HG02623 (cell line): ENCODE measurements at regions not wholly inside any gene's neighbourhood (a gene's known extent, or its start where the extent isn't known, plus 50 kb on each side); places are given as distances from the start of the nearest gene placed in this dataset.
"Not testable (repeated sequence)": the region's sequence is repeated elsewhere in the genome, so short reads cannot be mapped to it uniquely, and the experiment has no call there.

Experiments
- ATAC-seq: cut with Tn5 transposase; IDR thresholded peaks from one replicate; pipeline ENCODE4 v1.9.1; 2021; ENCODE audit warnings: moderate library complexity; ENCODE audit not compliant: unreplicated experiment

DNA sequence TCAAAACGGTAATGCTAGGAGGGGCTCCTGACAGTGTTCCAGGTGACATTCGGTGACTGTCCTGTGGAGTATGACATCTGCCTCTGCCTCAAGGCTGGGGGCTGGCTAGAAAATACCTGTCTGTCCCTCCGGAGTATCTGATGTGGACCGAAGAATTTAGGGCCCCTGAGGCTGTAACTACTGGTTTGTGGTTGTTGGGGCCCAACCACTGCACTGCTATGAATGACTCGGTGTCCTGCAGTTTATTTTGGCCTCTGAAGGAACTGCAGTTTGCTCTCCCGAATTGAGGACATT, 198.9 kb upstream of the CAND1 start:
- no peak for ATAC-seq

DNA sequence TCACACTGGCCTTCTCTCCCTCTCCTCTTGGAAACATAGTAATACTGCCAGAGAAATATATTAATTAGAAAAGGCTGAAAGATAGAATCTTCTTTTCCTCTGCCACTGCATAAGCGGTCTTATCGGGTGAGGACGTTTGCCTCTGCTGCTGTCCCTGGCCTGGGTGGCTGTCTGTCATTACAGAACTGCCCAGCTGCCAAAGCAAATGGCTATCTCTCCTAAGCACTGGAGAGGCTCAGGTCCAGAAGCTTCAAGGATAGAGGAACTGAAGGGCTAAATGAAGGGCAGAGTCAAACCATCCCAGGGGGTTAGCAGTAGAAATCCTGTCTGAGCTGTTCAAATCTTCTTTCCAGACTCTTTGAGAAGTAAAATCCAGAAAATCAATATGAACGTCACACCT, 198.6 kb upstream of the CAND1 start:
- ATAC-seq = no peak

- not testable (repeated sequence) for ATAC-seq
Observed at GRCh38 chr12:67072281-67072680, 196.9 kb upstream of the CAND1 start.

- ATAC-seq = no peak
Observed at GRCh38 chr12:67073336-67073735, 195.8 kb upstream of the CAND1 start.

DNA sequence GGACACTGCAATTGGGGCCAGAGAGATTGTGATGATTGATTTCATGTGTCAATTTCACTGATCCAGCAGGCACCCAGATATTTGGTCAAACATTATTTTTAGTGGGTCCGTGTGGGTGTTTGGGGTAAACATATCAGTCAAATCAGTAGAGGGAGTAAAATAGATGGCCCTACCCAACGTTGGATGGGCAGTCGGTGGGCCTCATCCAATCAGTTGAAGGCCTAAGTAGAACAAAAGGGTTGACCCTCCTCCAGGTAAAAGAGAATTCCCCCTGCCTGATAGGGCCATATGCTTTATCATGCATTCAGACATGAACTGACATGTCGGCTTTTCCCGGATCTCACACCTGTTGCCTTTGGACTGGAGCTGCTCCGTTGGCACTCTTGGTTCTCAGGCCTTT, 195.1 kb upstream of the CAND1 start:
- no peak for ATAC-seq

GRCh38 chr12:67077617-67078016, 191.5 kb upstream of the CAND1 start:
- ATAC-seq = no peak

DNA sequence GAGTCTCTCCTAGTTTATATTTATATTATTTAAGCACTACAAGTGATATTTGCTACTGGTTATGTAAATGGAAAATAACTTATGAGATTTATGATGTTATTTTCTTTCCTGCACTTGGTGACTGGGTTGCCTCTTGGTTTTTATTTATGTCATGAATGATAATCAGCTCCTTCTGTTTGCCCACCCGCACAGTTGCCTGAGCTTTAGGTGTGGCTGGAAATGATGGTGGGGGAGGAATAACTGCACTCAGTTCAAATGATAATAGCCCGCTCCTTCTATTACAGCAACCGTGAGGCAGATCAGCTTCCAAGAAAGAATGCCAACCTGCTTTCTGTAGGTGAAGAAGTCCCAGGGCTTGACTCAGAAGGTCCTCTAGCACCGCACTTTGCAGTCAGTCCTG, 190.2 kb upstream of the CAND1 start:
- ATAC-seq = no peak

- no peak for ATAC-seq
Observed at GRCh38 chr12:67080637-67081036, 188.5 kb upstream of the CAND1 start.

DNA sequence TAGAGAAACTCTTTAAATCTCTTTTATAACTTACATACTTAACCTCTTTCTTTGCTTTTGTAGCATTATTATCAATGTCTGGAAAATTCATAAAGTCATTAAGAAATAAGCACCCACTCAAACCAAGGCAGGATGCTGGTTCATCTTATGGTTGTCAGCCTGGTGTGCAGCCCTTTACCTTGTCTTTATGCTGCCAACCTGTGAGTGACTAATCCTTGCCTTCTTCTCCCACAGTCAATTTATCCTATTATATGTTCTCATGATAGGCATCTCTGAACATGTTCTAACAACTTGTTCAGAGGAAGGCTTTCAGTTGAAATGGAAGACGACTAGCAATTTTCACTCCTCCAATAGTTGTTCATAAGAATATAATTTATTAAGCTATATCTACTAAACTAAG, 186.9 kb upstream of the CAND1 start:
- no peak for ATAC-seq

DNA sequence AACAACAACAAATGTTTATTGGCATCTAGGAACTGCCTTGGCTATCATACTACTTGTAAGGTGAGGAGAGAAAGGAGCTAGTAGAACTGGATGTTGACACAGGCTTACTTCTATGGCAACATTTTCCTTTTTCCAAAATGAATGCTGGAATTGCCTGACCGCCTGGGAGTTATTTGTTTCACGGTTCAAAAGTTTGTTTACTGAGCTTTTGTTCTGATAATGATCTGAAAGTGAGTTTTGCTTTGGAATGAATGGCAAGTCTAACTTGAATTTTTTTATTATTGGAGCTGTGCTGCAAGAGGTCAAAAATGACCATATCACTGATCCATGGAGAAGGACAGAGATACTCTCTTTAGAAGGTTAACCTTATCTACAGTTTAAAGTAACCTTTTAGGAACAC, 183.5 kb upstream of the CAND1 start:
- ATAC-seq = no peak

- ATAC-seq = no peak
Observed at GRCh38 chr12:67086116-67086515, 183.0 kb upstream of the CAND1 start.

DNA sequence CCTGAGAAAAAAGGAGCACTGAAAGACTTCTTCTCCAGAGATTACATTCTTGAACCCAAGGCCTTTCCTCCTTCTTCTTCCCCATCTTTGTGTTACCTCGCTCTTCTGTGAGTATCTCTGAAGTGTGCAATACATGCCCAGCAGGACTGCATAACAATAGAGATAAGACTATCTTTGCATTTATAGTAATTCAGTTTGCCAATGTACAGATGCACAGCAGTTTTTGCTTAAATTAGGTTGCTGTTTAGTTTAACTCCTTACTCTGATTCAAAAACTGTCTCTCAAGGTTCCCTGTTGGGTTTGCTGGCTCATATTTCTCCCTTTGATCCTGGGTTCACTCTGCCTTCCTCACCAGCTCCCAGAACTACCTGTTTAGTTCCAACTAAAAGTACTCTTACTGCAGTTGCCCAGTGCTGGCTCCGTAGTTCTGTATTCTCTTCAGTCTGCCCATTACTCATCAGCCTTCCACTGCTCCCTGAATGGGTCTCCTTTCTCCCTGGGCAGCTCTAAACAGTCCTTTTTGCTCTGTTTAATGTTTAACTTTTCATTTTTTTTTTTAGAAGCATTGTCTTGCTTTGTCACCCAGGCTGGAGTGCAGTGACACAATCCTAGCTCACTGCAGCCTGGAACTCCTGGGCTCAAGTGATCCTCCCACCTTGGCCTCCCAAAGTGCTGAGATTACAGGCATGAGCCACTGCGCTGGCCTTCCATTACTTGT, 180.6 kb upstream of the CAND1 start:
- ATAC-seq = no peak

DNA sequence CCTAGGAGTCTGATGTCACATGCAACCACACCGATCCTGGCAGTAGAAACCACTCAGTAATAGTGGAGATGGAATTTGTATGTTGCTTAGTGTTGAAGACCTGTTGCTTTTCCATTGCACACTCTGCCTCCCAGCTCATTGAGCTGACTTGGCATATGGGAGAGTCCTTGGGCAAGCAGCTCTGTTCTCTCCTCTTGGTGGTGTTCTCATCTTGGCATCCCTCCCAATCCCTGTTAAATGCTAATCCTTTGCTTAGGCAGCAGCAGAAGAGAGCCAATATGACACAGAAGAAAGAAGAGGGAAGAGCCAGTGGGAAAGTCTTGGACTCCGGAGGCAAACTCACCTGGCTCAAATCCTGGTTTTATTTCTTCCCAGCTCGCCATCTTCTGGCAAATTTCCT, 178.0 kb upstream of the CAND1 start:
- no peak for ATAC-seq

DNA sequence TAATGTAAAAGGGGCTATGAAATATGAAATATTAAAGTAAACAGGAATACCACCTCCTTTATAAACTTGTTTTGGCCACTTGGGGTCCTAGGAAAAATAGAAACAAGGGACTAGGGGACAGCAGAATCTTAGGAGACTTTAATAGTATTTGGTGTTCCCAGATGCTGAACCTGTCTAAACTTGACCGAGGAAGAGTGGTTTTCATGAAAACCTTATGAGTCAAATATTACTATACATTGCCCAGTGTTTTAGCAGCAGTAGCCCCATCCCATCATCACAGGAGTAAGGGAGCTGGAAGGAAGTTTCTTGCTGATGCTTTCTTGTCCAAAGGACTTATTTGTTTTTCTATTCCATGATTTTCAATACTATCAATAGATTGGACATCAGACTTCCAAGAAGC, 177.5 kb upstream of the CAND1 start:
- ATAC-seq = no peak

DNA sequence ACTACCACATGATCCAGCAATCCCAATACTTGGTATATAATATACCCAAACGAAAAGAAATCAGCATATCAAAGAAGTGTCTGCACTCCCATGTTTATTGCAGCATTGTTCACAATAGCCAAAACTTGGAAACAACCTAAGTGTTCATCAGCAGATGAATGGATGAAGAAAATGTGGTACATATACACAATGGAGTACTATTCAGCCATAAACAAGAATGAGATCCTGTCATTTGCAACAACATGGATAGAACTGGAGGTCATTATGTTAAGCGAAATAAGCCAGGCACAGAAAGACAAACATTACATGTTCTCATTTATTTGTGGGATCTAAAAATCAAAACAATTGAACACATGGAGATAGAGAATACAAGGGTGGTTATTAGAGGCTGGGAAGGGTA, 176.2 kb upstream of the CAND1 start:
- not testable (repeated sequence) for ATAC-seq

DNA sequence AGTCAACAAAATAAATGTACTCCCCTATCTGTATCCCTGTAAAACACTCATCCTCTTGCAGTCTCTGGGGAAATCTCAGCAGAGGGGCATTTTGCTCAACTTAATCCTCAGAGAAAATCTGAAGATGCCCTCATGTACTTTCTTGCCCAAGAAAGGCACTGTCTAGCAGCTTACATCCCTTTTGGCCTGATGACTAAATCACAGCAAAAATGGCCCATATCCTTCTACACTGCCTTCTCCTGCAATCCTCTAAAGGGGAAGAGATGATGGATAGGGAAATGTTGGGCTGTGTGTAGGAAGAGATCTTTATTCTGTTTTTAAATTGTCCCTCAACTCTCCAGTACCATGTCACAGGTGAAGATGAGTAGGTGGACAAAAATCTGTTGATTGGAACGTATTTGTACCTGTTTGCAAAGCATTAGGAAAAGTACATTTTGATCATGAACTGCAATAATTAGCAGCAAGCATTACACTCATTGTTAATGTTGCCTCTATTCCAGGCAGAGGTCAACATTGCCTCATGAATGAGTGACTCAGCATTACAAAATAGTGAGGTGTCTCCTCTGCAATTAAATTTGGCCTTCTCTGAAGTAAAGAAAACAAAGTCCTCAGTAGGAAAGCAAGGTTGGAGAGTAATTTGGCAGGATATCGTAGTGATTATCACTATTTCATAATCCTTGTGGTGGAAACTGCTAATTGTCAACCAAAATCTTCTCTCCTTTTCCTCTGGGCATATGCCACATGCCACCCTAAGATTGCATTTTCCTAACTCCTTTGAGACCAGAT, 172.4 kb upstream of the CAND1 start:
- ATAC-seq = no peak

- no peak for ATAC-seq
Observed at GRCh38 chr12:67099858-67100257, 169.3 kb upstream of the CAND1 start.

GRCh38 chr12:67103521-67103920, 165.6 kb upstream of the CAND1 start:
- ATAC-seq = no peak

- no peak for ATAC-seq
Observed at GRCh38 chr12:67107235-67107634, 161.9 kb upstream of the CAND1 start.

DNA sequence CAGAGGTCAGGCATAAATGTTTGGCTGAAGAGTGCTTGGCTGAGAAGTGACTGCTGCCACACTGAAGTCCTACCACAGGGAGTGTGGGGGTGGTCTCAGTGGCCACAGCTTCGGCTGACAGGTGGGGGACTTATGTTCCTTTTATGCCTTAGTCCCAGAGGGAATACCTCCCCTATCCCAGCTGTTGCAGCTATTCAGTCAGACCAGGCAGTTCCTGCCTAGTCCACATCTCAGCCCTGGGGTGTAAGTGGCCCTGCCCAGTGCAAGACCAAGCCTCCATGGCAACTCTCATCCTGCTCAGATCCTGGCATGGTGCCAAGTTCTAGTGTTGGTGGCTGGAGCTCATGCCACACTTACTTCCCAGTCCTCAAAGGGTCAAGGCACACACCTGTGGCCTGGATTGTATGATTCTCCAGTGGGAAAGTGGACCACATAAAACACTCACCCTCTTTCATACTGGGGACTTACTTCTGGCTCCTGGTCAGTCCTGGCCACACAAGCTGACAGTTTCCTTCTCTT, 161.3 kb upstream of the CAND1 start:
- no peak for ATAC-seq

DNA sequence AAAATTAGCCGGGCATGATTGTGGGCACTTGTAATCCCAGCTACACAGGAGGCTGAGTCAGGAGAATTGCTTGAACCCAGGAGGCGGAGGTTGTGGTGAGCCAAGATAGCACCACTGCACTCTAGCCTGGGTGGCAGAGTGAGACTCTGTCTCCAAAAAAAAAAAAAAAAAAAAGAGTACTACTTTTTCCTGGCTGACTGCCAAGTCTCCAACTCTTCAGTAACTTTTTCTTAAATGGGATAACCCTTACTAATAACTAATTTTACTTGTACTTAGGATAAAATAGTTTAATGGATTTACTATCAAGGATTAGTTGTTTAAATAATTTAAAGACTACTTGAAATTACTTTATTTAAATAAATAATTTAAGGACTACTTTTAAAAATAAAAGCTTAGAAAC, 158.8 kb upstream of the CAND1 start:
- not testable (repeated sequence) for ATAC-seq

GRCh38 chr12:67111182-67111581, 158.0 kb upstream of the CAND1 start:
- ATAC-seq = no peak

DNA sequence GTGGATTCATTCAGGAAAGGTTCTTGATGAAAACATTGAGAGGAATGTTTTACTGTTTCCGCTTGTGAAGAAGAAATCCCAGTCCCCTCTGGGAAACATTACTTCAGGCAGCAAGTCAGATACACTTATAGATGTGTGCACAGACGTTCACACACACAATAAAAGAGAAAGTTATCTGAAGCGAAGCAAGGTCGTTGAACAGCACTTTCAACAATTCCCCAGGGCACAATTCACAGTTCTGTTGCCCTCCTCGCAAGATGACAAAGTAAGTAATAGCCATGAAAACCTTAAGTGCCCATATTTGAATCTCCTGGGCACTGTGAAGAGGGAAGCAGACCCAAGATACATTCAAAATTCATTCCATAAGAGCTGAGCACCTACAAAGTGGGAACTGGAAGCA, 156.6 kb upstream of the CAND1 start:
- ATAC-seq = no peak
